CD14-positive monocyte (primary cell): ENCODE measurements at regions not wholly inside any gene's neighbourhood (a gene's known extent, or its start where the extent isn't known, plus 50 kb on each side); places are given as distances from the start of the nearest gene placed in this dataset.

Source experiments
- DNase-seq, 3 donors: peaks; one replicate each; pipeline ENCODE4 v3.0.0-alpha.2; 2011 to 2022
- H2AFZ ChIP-seq: 2 replicates; pipeline ENCODE4 v1.6.0; 2012; ENCODE audit warnings: mild to moderate bottlenecking, low read depth, low read length, inconsistent platforms; ENCODE audit not compliant: insufficient read depth, poor library complexity, severe bottlenecking
- H3K27ac ChIP-seq, 2 donors: 1 replicate in 1 of 2; 2 replicates in 1 of 2; pipeline ENCODE4 v1.5.1; 2012 to 2013; ENCODE audit warnings: low read length in 2 of 2, control low read depth in 1 of 2, inconsistent platforms in 1 of 2, low read depth in 1 of 2, mild to moderate bottlenecking in 1 of 2
- H3K27me3 ChIP-seq, 2 donors: one replicate each; pipeline versions ENCODE4 v1.6.0 to v1.6.1; 2011 to 2013; ENCODE audit warnings: low read length in 2 of 2; ENCODE audit not compliant: control insufficient read depth in 2 of 2, insufficient read depth in 2 of 2
- H3K36me3 ChIP-seq, 2 donors: replicated peaks in 1 of 2; 1 replicate in 1 of 2; 2 replicates in 1 of 2; pipeline versions ENCODE4 v1.5.1 to v1.6.1; 2012 to 2013; ENCODE audit warnings: low read length in 2 of 2, control low read depth in 1 of 2, inconsistent platforms in 1 of 2, mild to moderate bottlenecking in 1 of 2; ENCODE audit not compliant: insufficient read depth in 2 of 2, control insufficient read depth in 1 of 2
- H3K4me1 ChIP-seq, 2 donors: 1 replicate in 1 of 2; 2 replicates in 1 of 2; pipeline versions ENCODE4 v1.5.1 to v1.6.1; 2012 to 2013; ENCODE audit warnings: low read length in 2 of 2, control low read depth in 1 of 2, inconsistent platforms in 1 of 2, mild to moderate bottlenecking in 1 of 2, moderate library complexity in 1 of 2; ENCODE audit not compliant: insufficient read depth in 2 of 2, control insufficient read depth in 1 of 2
- H3K4me2 ChIP-seq: replicated peaks from 2 replicates; pipeline ENCODE3; 2012; ENCODE audit warnings: low read length, moderate library complexity, mild to moderate bottlenecking; ENCODE audit not compliant: poor library complexity, severe bottlenecking; ENCODE audit errors: extremely low read depth
- H3K4me3 ChIP-seq, 3 experiments: fragments of 200-600 bp in 1 of 3; sonication (generic) in 1 of 3; replicated peaks in 1 of 3; 1 replicate in 2 of 3; 2 replicates in 1 of 3; pipeline ENCODE4 v1.5.1; 2011 to 2013; ENCODE audit warnings: low read length in 3 of 3, mild to moderate bottlenecking in 3 of 3, control low read depth in 2 of 3, low read depth in 2 of 3, inconsistent platforms in 1 of 3, moderate library complexity in 1 of 3
- H3K79me2 ChIP-seq: 2 replicates; pipeline ENCODE4 v1.6.0; 2012; ENCODE audit warnings: mild to moderate bottlenecking, control low read depth, inconsistent platforms, low read length, moderate library complexity; ENCODE audit not compliant: insufficient read depth
- H3K9ac ChIP-seq: 2 replicates; pipeline ENCODE4 v1.6.0; 2017; ENCODE audit warnings: low read length, mild to moderate bottlenecking; ENCODE audit not compliant: insufficient read depth, poor library complexity, severe bottlenecking
- H3K9me3 ChIP-seq, 2 donors: replicated peaks in 1 of 2; 1 replicate in 1 of 2; 2 replicates in 1 of 2; pipeline versions ENCODE4 v1.5.1 to v1.6.1; 2012 to 2013; ENCODE audit warnings: low read length in 2 of 2, control low read depth in 1 of 2; ENCODE audit not compliant: control insufficient read depth in 1 of 2, insufficient read depth in 1 of 2
- H4K20me1 ChIP-seq: 2 replicates; pipeline ENCODE4 v1.6.0; 2012; ENCODE audit warnings: mild to moderate bottlenecking, low read length, control low read depth, moderate library complexity; ENCODE audit not compliant: insufficient read depth
- H3K27ac Mint-ChIP-seq, 7 donors: one replicate each; pipeline ENCODE4 v1.8.0; 2020; ENCODE audit warnings: mild to moderate bottlenecking in 7 of 7, mixed read lengths in 7 of 7, moderate library complexity in 6 of 7, inconsistent platforms in 2 of 7
- H3K27me3 Mint-ChIP-seq, 3 donors: one replicate each; pipeline ENCODE4 v1.8.0; 2021 to 2022; ENCODE audit warnings: low read depth in 3 of 3, mild to moderate bottlenecking in 3 of 3, mixed read lengths in 3 of 3, moderate library complexity in 3 of 3, inconsistent platforms in 1 of 3
- H3K36me3 Mint-ChIP-seq, 2 donors: one replicate each; pipeline ENCODE4 v1.8.0; 2020; ENCODE audit warnings: mixed read lengths in 2 of 2, inconsistent platforms in 1 of 2, mild to moderate bottlenecking in 1 of 2
- H3K4me1 Mint-ChIP-seq: one replicate; pipeline ENCODE4 v1.8.0; 2020; ENCODE audit warnings: mild to moderate bottlenecking, mixed read lengths
- H3K4me3 Mint-ChIP-seq, 2 donors: one replicate each; pipeline ENCODE4 v1.8.0; 2020; ENCODE audit warnings: mild to moderate bottlenecking in 2 of 2, mixed read lengths in 2 of 2, moderate library complexity in 1 of 2
- H3K9me3 Mint-ChIP-seq, 7 donors: one replicate each; pipeline ENCODE4 v1.8.0; 2020 to 2022; ENCODE audit warnings: mixed read lengths in 7 of 7, mild to moderate bottlenecking in 6 of 7, moderate library complexity in 6 of 7, inconsistent platforms in 2 of 7
- CTCF ChIP-seq: fragments of 200-600 bp; IDR thresholded peaks from one replicate; pipeline ENCODE4 v1.8.0; 2022; ENCODE audit warnings: antibody characterized with exemption, mild to moderate bottlenecking
- WGBS: methylation state at CpG from one replicate; pipeline ENCODE4 v1.1.5; 2013; ENCODE audit warnings: missing lambda C conversion rate; ENCODE audit not compliant: insufficient coverage; 5-methylcytosine and 5-hydroxymethylcytosine counted together
- intact Hi-C, 2 donors: fragments of 100-400 bp; cut with micrococcal nuclease; formaldehyde crosslinking; loops; one replicate each; pipeline versions ENCODE4 v1.15.0 to v1.15.1; 2023

GRCh38 chr5:39486361-39486760 lies 61.6 kb upstream of the DAB2 start:
- H3K4me1 Mint-ChIP-seq, result no peaks in the 10 kb centered on the region
- no peak overlapping the region for H3K9ac ChIP-seq
- no peaks in the 10 kb centered on the region for H4K20me1 ChIP-seq
- no CpG with 5 or more reads among the region's 1 CpG for WGBS
- H3K9me3 ChIP-seq, result peaks cover 6 to 8% of the 10 kb centered on the region in 2 donors
- no peak overlapping the region for H3K27ac ChIP-seq
- no peaks in the 10 kb centered on the region for H3K4me1 ChIP-seq
- peaks cover 0 to under 1% (median 0%) of the 10 kb centered on the region in 3 donors for H3K27me3 Mint-ChIP-seq
- no peak overlapping the region for H3K4me3 Mint-ChIP-seq
- H3K27me3 ChIP-seq, result no peaks in the 10 kb centered on the region
- no peaks in the 10 kb centered on the region for H3K36me3 Mint-ChIP-seq
- H3K4me3 ChIP-seq, result no peak overlapping the region
- intact Hi-C loops, result no loop called here
- no peaks in the 10 kb centered on the region for H3K79me2 ChIP-seq
- H2AFZ ChIP-seq, result no peak overlapping the region
- no peaks in the 10 kb centered on the region for H3K36me3 ChIP-seq
- H3K27ac Mint-ChIP-seq, result peak overlapping the region in 1 of 7 donors; percentile 20
- no peak for DNase-seq
- peaks cover 0 to 15% (median 8%) of the 10 kb centered on the region in 7 donors for H3K9me3 Mint-ChIP-seq
- TF ChIP-seq CTCF, result no peak
- H3K4me2 ChIP-seq, result no peak overlapping the region

- H3K27me3 Mint-ChIP-seq, result peaks cover 0 to 2% (median 1%) of the 10 kb centered on the region in 3 donors
Observed at GRCh38 chr5:39485079-39485478, 60.3 kb upstream of the DAB2 start.

More at GRCh38 chr5:39485079-39485478, 60.3 kb upstream of the DAB2 start:
- Mint-ChIP-seq H3K4me1 (no peaks in the 10 kb centered on the region), H3K9me3 (peaks cover 0 to 7% (median 3%) of the 10 kb centered on the region in 7 donors), H3K36me3 (no peaks in the 10 kb centered on the region), H3K4me3 (no peak overlapping the region), H3K27ac (no peak overlapping the region)
- no peak for TF ChIP-seq CTCF
- Histone ChIP-seq H3K27ac (no peak overlapping the region), H3K79me2 (no peaks in the 10 kb centered on the region), H3K4me1 (no peaks in the 10 kb centered on the region), H3K36me3 (no peaks in the 10 kb centered on the region), H3K9me3 (peaks cover 6 to 8% of the 10 kb centered on the region in 2 donors), H3K4me2 (no peak overlapping the region), H3K4me3 (no peak overlapping the region), H2AFZ (no peak overlapping the region), H3K27me3 (no peaks in the 10 kb centered on the region), H4K20me1 (no peaks in the 10 kb centered on the region), H3K9ac (no peak overlapping the region)
- no CpG with 5 or more reads among the region's 2 CpGs for WGBS
- no peak for DNase-seq
- intact Hi-C loops, result no loop called here
